PFSK-1 (cell line): ENCODE measurements at regions not wholly inside any gene's neighbourhood (a gene's known extent, or its start where the extent isn't known, plus 50 kb on each side); places are given as distances from the start of the nearest gene placed in this dataset.

Experiments used
- FOXP2 ChIP-seq: optimal IDR thresholded peaks from 2 replicates; pipeline ENCODE3; 2011; ENCODE audit warnings: borderline replicate concordance, control low read depth, inconsistent platforms; ENCODE audit not compliant: insufficient read depth; ENCODE audit errors: extremely low read length, extremely low read depth
- POLR2AphosphoS5 ChIP-seq: IDR thresholded peaks from 2 replicates; pipeline ENCODE4 v1.6.1; 2012; ENCODE audit warnings: low read depth, mild to moderate bottlenecking, control low read depth, low read length, moderate library complexity
- SIN3A ChIP-seq: IDR thresholded peaks from 2 replicates; pipeline ENCODE4 v1.6.1; 2012; ENCODE audit warnings: mild to moderate bottlenecking, low read length, moderate library complexity, borderline replicate concordance; ENCODE audit not compliant: insufficient read depth
- TAF1 ChIP-seq: IDR thresholded peaks from 2 replicates; pipeline ENCODE4 v1.6.1; 2012; ENCODE audit warnings: low read length, control low read depth, borderline replicate concordance; ENCODE audit not compliant: insufficient read depth
- TF ChIP-seq, protein P1 (sequence below), 2 experiments: IDR thresholded peaks; 2 replicates each; pipeline versions ENCODE4 v1.6.1 to v1.8.0; 2011 to 2012; ENCODE audit warnings: low read depth in 2 of 2, low read length in 2 of 2, control low read depth in 1 of 2, inconsistent platforms in 1 of 2, mild to moderate bottlenecking in 1 of 2, moderate library complexity in 1 of 2; ENCODE audit not compliant: insufficient read depth in 1 of 2

DNA sequence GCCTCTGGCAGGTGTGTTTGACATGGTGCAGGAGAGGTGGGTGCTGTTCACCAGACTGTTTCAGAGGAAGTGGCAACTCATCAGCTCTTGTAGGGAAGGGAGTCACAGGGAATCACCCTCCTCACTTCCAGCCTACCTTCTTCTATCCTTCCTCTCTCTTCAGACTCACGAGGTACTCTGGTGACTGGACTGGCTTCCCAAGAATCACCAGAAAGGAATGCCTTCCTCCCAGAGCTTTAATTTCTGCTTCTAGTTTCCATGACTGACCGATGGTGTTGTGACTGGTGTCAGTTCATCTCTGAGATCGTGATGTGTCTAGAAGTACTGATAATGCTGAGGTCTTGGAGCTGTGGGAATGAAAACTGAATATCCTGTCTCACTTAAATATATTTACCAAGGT is 247.3 kb downstream of the KCTD12 start:
- TF ChIP-seq TAF1 = no peak
- TF ChIP-seq SIN3A = no peak
- TF ChIP-seq, protein P1, sequence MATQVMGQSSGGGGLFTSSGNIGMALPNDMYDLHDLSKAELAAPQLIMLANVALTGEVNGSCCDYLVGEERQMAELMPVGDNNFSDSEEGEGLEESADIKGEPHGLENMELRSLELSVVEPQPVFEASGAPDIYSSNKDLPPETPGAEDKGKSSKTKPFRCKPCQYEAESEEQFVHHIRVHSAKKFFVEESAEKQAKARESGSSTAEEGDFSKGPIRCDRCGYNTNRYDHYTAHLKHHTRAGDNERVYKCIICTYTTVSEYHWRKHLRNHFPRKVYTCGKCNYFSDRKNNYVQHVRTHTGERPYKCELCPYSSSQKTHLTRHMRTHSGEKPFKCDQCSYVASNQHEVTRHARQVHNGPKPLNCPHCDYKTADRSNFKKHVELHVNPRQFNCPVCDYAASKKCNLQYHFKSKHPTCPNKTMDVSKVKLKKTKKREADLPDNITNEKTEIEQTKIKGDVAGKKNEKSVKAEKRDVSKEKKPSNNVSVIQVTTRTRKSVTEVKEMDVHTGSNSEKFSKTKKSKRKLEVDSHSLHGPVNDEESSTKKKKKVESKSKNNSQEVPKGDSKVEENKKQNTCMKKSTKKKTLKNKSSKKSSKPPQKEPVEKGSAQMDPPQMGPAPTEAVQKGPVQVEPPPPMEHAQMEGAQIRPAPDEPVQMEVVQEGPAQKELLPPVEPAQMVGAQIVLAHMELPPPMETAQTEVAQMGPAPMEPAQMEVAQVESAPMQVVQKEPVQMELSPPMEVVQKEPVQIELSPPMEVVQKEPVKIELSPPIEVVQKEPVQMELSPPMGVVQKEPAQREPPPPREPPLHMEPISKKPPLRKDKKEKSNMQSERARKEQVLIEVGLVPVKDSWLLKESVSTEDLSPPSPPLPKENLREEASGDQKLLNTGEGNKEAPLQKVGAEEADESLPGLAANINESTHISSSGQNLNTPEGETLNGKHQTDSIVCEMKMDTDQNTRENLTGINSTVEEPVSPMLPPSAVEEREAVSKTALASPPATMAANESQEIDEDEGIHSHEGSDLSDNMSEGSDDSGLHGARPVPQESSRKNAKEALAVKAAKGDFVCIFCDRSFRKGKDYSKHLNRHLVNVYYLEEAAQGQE (IDR thresholded peaks at IDR 0.05; ENCODE audit: insufficient read depth in 1 of 2, low read depth in 2 of 2, low read length in 2 of 2) = no peak
- TF ChIP-seq FOXP2 = no peak
- TF ChIP-seq POLR2AphosphoS5 = no peak

DNA sequence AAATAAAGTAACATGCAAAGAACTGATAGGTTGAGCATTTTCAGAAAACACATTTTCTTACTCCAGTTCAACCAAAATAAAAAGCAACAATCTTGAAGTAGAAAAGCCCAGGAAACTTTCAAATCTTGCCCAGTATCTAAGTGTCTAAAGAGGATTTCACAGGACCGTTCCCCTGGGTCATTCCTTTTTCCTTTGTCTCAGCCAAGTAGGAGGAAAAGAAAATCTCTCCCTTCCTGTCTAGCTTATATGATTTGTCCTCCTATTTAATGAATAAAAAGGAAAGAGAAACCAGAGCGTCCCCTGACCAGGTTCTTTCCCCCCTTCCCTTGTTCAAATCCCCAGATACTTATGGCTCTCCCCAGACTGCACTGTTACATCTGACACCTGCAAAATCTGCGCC is 248.0 kb downstream of the KCTD12 start:
- TF ChIP-seq FOXP2 (no peak), POLR2AphosphoS5 (no peak), SIN3A (no peak), TAF1 (no peak)
- TF ChIP-seq, protein P1 (IDR thresholded peaks at IDR 0.05; ENCODE audit: insufficient read depth in 1 of 2, low read depth in 2 of 2, low read length in 2 of 2) = no peak

DNA sequence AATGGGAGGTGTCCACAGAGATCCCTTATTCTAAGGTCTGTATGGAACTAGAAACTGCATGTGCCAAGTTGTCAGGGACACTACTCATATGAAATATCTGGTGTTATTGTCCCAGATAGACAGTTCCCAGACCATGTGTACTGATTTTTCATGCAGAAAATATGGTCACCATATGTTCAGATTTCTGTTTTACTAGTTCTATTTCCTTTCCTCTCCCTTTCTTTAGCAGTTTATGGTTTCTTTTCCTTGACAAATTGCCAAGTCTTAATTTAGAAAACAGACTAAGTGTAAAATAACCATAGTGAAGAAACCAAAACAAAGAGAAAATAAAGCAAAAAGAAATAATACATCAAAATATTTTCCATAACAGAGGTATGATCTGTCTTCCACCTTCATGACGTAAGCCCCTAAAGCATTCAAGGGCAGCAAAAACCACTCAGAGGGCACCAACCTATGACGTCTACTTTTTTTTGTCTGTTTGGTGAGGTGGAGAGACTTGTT is 248.5 kb downstream of the KCTD12 start:
- TF ChIP-seq TAF1 (no peak), FOXP2 (no peak), SIN3A (no peak), POLR2AphosphoS5 (no peak)
- TF ChIP-seq, protein P1 (IDR thresholded peaks at IDR 0.05; ENCODE audit: insufficient read depth in 1 of 2, low read depth in 2 of 2, low read length in 2 of 2) = no peak

DNA sequence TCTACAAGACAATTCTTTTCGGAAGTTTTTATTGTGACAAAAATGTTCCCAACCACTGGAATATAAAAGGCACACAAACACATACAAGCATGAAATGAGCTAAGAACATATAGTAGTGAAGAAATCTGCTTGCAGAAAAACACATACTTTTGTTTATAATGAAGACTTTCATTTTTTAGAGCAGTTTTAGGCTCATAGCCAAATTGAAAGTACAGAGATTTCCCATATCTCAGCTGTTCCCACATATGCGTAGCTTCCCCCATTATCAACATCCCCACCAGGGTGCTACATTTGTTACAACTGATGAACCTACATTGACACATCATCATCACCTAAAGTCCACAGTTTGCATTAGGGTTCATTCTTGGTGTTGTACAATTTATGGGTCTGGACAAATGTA is 249.4 kb downstream of the KCTD12 start:
- TF ChIP-seq, protein P1 (IDR thresholded peaks at IDR 0.05; ENCODE audit: insufficient read depth in 1 of 2, low read depth in 2 of 2, low read length in 2 of 2) = no peak
- TF ChIP-seq TAF1 = no peak
- TF ChIP-seq FOXP2 = no peak
- TF ChIP-seq SIN3A = no peak
- TF ChIP-seq POLR2AphosphoS5 = no peak
